OCI-LY1 (cell line): ENCODE measurements at regions not wholly inside any gene's neighbourhood (a gene's known extent, or its start where the extent isn't known, plus 50 kb on each side); places are given as distances from the start of the nearest gene placed in this dataset.

Experiments used
- H2AFZ ChIP-seq: fragments of 200-600 bp; sonication (generic), shearing (Covaris generic); 2 replicates; pipeline ENCODE4 v1.6.0; 2014; ENCODE audit warnings: antibody characterized with exemption, mild to moderate bottlenecking, low read length
- H3F3A ChIP-seq: fragments of 200-600 bp; sonication (generic), shearing (Covaris generic); 2 replicates; pipeline ENCODE4 v1.6.0; 2014; ENCODE audit warnings: mild to moderate bottlenecking, antibody characterized with exemption, low read length, moderate library complexity; ENCODE audit not compliant: insufficient read depth
- H3K27ac ChIP-seq: fragments of 200-600 bp; sonication (generic); 2 replicates; pipeline ENCODE4 v1.5.1; 2014; ENCODE audit warnings: low read length, mixed run types, mild to moderate bottlenecking, low read depth; ENCODE audit not compliant: poor library complexity, severe bottlenecking
- H3K27me3 ChIP-seq: fragments of 200-600 bp; sonication (generic); 2 replicates; pipeline ENCODE4 v1.6.0; 2014; ENCODE audit warnings: antibody characterized with exemption, mild to moderate bottlenecking, low read length, moderate library complexity; ENCODE audit not compliant: insufficient read depth
- H3K36me3 ChIP-seq: fragments of 200-600 bp; sonication (generic); 2 replicates; pipeline ENCODE4 v1.6.1; 2014; ENCODE audit warnings: mild to moderate bottlenecking, antibody characterized with exemption, low read length, moderate library complexity, mixed read lengths; ENCODE audit not compliant: insufficient read depth
- H3K4me1 ChIP-seq: fragments of 200-600 bp; sonication (generic); 2 replicates; pipeline ENCODE4 v1.5.1; 2014; ENCODE audit warnings: mild to moderate bottlenecking, low read length, moderate library complexity; ENCODE audit not compliant: insufficient read depth, severe bottlenecking
- H3K4me2 ChIP-seq: fragments of 200-600 bp; sonication (generic), shearing (Covaris generic); 2 replicates; pipeline ENCODE4 v1.6.1; 2014; ENCODE audit warnings: low read length
- H3K4me3 ChIP-seq: fragments of 200-600 bp; sonication (generic); 2 replicates; pipeline ENCODE4 v1.5.1; 2014; ENCODE audit warnings: low read length, low read depth, mild to moderate bottlenecking, mixed read lengths; ENCODE audit not compliant: poor library complexity, severe bottlenecking
- H3K79me2 ChIP-seq: fragments of 200-600 bp; shearing (Covaris generic); 2 replicates; pipeline ENCODE4 v1.6.1; 2016; ENCODE audit warnings: mixed run types, low read length, mixed read lengths; ENCODE audit not compliant: insufficient read depth
- H3K9ac ChIP-seq: fragments of 200-600 bp; sonication (generic), shearing (Covaris generic); 2 replicates; pipeline ENCODE4 v1.6.1; 2014; ENCODE audit warnings: mild to moderate bottlenecking, low read length, mixed read lengths
- H3K9me2 ChIP-seq: fragments of 200-600 bp; sonication (generic), shearing (Covaris generic); 2 replicates; pipeline ENCODE4 v1.6.1; 2014; ENCODE audit warnings: low read depth, mild to moderate bottlenecking, low read length, mixed read lengths
- H3K9me3 ChIP-seq: fragments of 200-600 bp; shearing (Covaris generic); 2 replicates; pipeline ENCODE4 v1.6.1; 2014; ENCODE audit warnings: low read length, mixed read lengths
- H4K20me1 ChIP-seq: fragments of 200-600 bp; sonication (generic), shearing (Covaris generic); 2 replicates; pipeline ENCODE4 v1.6.0; 2016; ENCODE audit warnings: mild to moderate bottlenecking, low read length; ENCODE audit not compliant: insufficient read depth
- CTCF ChIP-seq: fragments of 200-600 bp; sonication (generic), shearing (Covaris generic); IDR thresholded peaks from 2 replicates; pipeline ENCODE4 v1.5.1; 2017; ENCODE audit warnings: mild to moderate bottlenecking, antibody characterized with exemption, low read length, moderate library complexity, mixed read lengths
- EZH2 ChIP-seq: fragments of 200-600 bp; sonication (generic), shearing (Covaris generic); IDR thresholded peaks from 2 replicates; pipeline ENCODE4 v1.8.0; 2017; ENCODE audit warnings: borderline replicate concordance, mixed run types, mild to moderate bottlenecking, antibody characterized with exemption, low read length, moderate library complexity, mixed read lengths

- Histone ChIP-seq H3K4me1 (no peaks in the 10 kb centered on the region), H4K20me1 (no peaks in the 10 kb centered on the region), H3F3A (no peaks in the 10 kb centered on the region), H3K9me3 (no peaks in the 10 kb centered on the region), H3K9ac (no peak overlapping the region), H3K4me3 (no peak overlapping the region), H3K27ac (no peak overlapping the region), H3K36me3 (no peaks in the 10 kb centered on the region), H3K4me2 (no peak overlapping the region), H3K9me2 (no peaks in the 10 kb centered on the region), H3K27me3 (no peaks in the 10 kb centered on the region), H2AFZ (no peak overlapping the region), H3K79me2 (no peaks in the 10 kb centered on the region)
- TF ChIP-seq EZH2 (no peak), CTCF (no peak)
Observed at GRCh38 chr4:114279711-114280110, 300.3 kb upstream of the ARSJ start.

GRCh38 chr4:114280645-114281044, 301.2 kb upstream of the ARSJ start:
- no peaks in the 10 kb centered on the region for H3F3A ChIP-seq
- H3K4me3 ChIP-seq: no peak overlapping the region
- TF ChIP-seq EZH2 (no peak), CTCF (no peak)
- H3K4me1 ChIP-seq: no peaks in the 10 kb centered on the region
- H3K27me3 ChIP-seq: no peaks in the 10 kb centered on the region
- H3K27ac ChIP-seq: no peak overlapping the region
- H3K36me3 ChIP-seq: no peaks in the 10 kb centered on the region
- H3K4me2 ChIP-seq: no peak overlapping the region
- H2AFZ ChIP-seq: no peak overlapping the region
- no peak overlapping the region for H3K9ac ChIP-seq
- H3K9me3 ChIP-seq: no peaks in the 10 kb centered on the region
- H3K9me2 ChIP-seq: no peaks in the 10 kb centered on the region
- no peaks in the 10 kb centered on the region for H3K79me2 ChIP-seq
- no peaks in the 10 kb centered on the region for H4K20me1 ChIP-seq

- Histone ChIP-seq H3K4me1 (no peaks in the 10 kb centered on the region), H3K79me2 (no peaks in the 10 kb centered on the region), H3K4me3 (no peak overlapping the region), H3K27me3 (no peaks in the 10 kb centered on the region), H4K20me1 (no peaks in the 10 kb centered on the region), H3F3A (no peaks in the 10 kb centered on the region), H3K36me3 (no peaks in the 10 kb centered on the region), H3K9me3 (no peaks in the 10 kb centered on the region), H3K27ac (no peak overlapping the region), H3K9ac (no peak overlapping the region), H3K4me2 (no peak overlapping the region), H3K9me2 (no peaks in the 10 kb centered on the region), H2AFZ (no peak overlapping the region)
- no peak for TF ChIP-seq CTCF
- TF ChIP-seq EZH2: no peak
Observed at GRCh38 chr4:114281164-114281960, 301.9 kb upstream of the ARSJ start.
